Astrocyte of the spinal cord (primary cell): ENCODE measurements at regions not wholly inside any gene's neighbourhood (a gene's known extent, or its start where the extent isn't known, plus 50 kb on each side); places are given as distances from the start of the nearest gene placed in this dataset.
A peak's percentile ranks its signal among the peaks of the same experiment; 100 is the strongest.

Source experiments
- DNase-seq: peaks from one replicate; pipeline ENCODE4 v3.0.0; 2011; ENCODE audit warnings: low read depth, low spot score
- H3K4me3 ChIP-seq: 2 replicates; pipeline ENCODE4 v1.5.1; 2011; ENCODE audit warnings: low read depth, mild to moderate bottlenecking, low read length, moderate library complexity
- in situ Hi-C: cut with HindIII; loops from 2 replicates; pipeline ENCODE4 v1.10.0; 2017; ENCODE audit warnings: low sequenced_read_pairs
- TF ChIP-seq, protein P1 (sequence below): IDR thresholded peaks from 2 replicates; pipeline ENCODE4 v1.5.1; 2012; ENCODE audit warnings: low read depth, mild to moderate bottlenecking, low read length, inconsistent platforms

- DNase-seq: no peak
- TF ChIP-seq, protein P1, sequence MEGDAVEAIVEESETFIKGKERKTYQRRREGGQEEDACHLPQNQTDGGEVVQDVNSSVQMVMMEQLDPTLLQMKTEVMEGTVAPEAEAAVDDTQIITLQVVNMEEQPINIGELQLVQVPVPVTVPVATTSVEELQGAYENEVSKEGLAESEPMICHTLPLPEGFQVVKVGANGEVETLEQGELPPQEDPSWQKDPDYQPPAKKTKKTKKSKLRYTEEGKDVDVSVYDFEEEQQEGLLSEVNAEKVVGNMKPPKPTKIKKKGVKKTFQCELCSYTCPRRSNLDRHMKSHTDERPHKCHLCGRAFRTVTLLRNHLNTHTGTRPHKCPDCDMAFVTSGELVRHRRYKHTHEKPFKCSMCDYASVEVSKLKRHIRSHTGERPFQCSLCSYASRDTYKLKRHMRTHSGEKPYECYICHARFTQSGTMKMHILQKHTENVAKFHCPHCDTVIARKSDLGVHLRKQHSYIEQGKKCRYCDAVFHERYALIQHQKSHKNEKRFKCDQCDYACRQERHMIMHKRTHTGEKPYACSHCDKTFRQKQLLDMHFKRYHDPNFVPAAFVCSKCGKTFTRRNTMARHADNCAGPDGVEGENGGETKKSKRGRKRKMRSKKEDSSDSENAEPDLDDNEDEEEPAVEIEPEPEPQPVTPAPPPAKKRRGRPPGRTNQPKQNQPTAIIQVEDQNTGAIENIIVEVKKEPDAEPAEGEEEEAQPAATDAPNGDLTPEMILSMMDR: no peak
- H3K4me3 ChIP-seq: no peak overlapping the region
- in situ Hi-C loops: no loop called here
Measured at GRCh38 chr18:73932976-73933375, 214.7 kb downstream of the FBXO15 start.

DNA sequence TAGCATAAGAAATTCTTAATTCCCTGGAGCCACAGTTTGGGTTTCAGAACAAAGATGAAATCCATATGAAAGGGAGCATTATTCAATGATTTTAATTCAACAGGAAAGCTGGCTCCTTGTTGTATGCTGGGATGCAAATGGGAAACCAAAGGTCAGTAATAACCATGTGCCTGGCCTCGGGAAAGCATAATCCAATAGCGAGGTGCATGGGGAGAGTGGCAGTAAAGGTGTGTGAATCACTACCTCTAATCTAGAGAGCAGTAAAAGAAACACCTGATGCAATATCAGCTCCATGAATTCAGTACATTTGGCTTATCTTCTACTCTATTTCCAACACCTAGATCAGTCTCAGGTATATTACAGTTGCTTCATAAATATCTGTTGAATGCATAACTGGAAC is 220.1 kb downstream of the FBXO15 start:
- in situ Hi-C loops: no loop called here
- H3K4me3 ChIP-seq: no peak overlapping the region
- DNase-seq: no peak
- TF ChIP-seq, protein P1: no peak

GRCh38 chr18:73924836-73925235 is 222.8 kb downstream of the FBXO15 start:
- in situ Hi-C loops: no loop called here
- TF ChIP-seq, protein P1: no peak
- H3K4me3 ChIP-seq: no peak overlapping the region
- peak; percentile 9 for DNase-seq

DNA sequence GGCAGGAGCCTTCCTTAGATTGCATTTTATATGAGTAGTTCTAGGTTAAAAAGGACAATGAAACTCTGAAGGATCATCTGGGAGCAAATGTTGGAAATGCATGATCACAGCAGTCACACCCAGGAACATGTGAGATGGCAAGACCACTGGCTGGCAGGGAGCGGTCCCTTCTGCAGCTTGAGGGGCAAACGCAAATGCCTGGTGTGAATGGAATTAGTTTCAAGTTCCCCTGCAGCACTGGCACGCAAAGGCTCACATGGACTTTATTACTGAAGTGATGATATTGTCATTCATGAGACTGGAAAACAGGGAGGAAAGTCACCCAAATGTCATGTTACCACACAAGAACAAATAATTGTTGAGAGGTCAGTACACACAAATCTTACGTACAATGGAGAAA is 223.3 kb downstream of the FBXO15 start:
- no peak overlapping the region for H3K4me3 ChIP-seq
- in situ Hi-C loops: no loop called here
- no peak for DNase-seq
- TF ChIP-seq, protein P1: no peak

- TF ChIP-seq, protein P1: no peak
- H3K4me3 ChIP-seq: no peak overlapping the region
- in situ Hi-C loops: no loop called here
- DNase-seq: no peak
Measured at GRCh38 chr18:73923866-73924265, 223.8 kb downstream of the FBXO15 start.

GRCh38 chr18:73920033-73920432 is 227.6 kb downstream of the FBXO15 start:
- in situ Hi-C loops: no loop called here
- no peak for DNase-seq
- H3K4me3 ChIP-seq: no peak overlapping the region
- TF ChIP-seq, protein P1: no peak

DNA sequence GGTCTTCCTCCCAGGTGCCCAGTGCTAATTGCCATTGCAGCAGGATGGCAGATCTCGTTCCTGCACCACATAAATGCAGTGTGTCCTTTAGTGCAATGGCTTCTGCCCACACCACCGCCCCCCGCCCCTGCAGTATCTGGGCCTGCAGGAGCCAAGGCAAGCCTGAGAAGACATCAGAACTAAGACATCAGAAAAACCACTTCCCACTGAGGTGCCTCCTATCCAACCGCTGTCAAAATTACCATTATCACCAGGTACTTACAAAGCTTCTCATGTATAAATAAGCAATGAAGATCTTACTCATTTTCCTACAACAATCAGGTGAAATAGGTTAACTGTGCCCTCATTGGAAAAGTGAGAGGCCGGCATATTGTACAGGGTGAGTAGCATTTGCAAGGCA is 228.8 kb downstream of the FBXO15 start:
- in situ Hi-C loops: no loop called here
- no peak overlapping the region for H3K4me3 ChIP-seq
- TF ChIP-seq, protein P1: no peak
- no peak for DNase-seq
